ENCODE measurements at regions not wholly inside any gene's neighbourhood (a gene's known extent, or its start where the extent isn't known, plus 50 kb on each side); places are given as distances from the start of the nearest gene placed in this dataset.

DNA sequence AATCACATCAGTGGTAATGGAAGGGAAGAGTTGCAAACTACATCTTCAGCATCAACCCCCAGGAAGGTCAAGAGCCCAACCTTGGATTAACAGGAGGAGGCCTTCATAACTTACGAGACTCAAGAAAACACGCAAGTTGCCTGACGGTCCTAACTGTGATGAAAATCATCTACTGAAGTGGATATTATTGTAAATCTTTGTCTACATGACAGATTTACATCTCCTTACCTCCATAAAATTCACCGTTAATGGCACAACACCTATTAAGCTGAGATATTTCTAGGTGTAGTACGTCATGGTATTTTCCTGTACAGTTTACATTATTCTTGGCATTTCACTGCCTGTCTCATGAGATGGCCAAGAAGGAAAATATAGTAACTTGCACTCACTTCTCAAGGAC, 332.0 kb downstream of the NSUN3 start:
- Histone ChIP-seq H3K9me2 (replicated peaks; ENCODE audit: insufficient read depth) (no peaks in the 10 kb centered on the region), H3K4me1 (ENCODE audit: insufficient read depth) (no peaks in the 10 kb centered on the region), H3K9me3 (ENCODE audit: low read depth) (no peaks in the 10 kb centered on the region), H3K27me3 (no peaks in the 10 kb centered on the region), H3K27ac (no peak overlapping the region), H3K4me3 (no peak overlapping the region), H2AFZ (no peak overlapping the region), H3K4me2 (no peak overlapping the region), H4K20me1 (ENCODE audit: insufficient read depth, poor library complexity, severe bottlenecking) (no peaks in the 10 kb centered on the region), H3K79me2 (no peaks in the 10 kb centered on the region), H3K36me3 (replicated peaks; ENCODE audit: insufficient read depth, low read depth) (no peaks in the 10 kb centered on the region)
- TF ChIP-seq EZH2 (IDR thresholded peaks at IDR 0.05; ENCODE audit: borderline replicate concordance), result no peak
- no peak for TF ChIP-seq EZH2phosphoT487 (IDR thresholded peaks at IDR 0.05; ENCODE audit: low read depth, severe bottlenecking, unreplicated experiment)
- DNase-seq (ENCODE audit: low spot score), result no peak
- WGBS (ENCODE audit: low lambda C conversion rate, missing lambda C conversion rate), result 78% methylated on average over 5 of the region's 5 CpGs

DNA sequence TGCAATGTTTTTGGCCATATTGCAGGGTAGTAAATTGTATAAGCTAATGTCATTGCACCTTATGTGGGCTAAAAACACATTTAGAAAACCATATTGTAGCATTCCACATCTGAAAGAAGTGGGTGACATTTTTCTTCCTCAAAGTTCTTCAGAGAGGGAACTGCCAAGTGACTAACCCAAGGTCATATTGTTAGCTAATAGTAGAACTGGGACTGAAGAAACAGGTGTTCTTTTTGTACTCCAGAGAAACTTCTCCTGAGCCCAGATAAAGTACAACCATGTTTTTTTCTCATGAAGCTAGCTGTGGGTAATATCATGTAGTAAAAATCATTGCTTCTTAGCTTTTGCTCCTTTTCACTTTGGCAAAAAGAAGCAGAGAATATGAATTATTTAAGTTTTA, 333.0 kb downstream of the NSUN3 start:
- Histone ChIP-seq H3K79me2 (no peaks in the 10 kb centered on the region), H4K20me1 (ENCODE audit: insufficient read depth, poor library complexity, severe bottlenecking) (no peaks in the 10 kb centered on the region), H3K4me2 (no peak overlapping the region), H3K9me3 (ENCODE audit: low read depth) (no peaks in the 10 kb centered on the region), H3K9me2 (replicated peaks; ENCODE audit: insufficient read depth) (no peaks in the 10 kb centered on the region), H3K27ac (no peak overlapping the region), H3K27me3 (no peaks in the 10 kb centered on the region), H3K4me1 (ENCODE audit: insufficient read depth) (no peaks in the 10 kb centered on the region), H3K36me3 (replicated peaks; ENCODE audit: insufficient read depth, low read depth) (no peaks in the 10 kb centered on the region), H2AFZ (no peak overlapping the region), H3K4me3 (no peak overlapping the region)
- DNase-seq (ENCODE audit: low spot score), result no peak
- TF ChIP-seq EZH2phosphoT487 (IDR thresholded peaks at IDR 0.05; ENCODE audit: low read depth, severe bottlenecking, unreplicated experiment) (no peak), EZH2 (IDR thresholded peaks at IDR 0.05; ENCODE audit: borderline replicate concordance) (no peak), CTCF (IDR thresholded peaks at IDR 0.05; ENCODE audit: poor library complexity) (no peak)

DNA sequence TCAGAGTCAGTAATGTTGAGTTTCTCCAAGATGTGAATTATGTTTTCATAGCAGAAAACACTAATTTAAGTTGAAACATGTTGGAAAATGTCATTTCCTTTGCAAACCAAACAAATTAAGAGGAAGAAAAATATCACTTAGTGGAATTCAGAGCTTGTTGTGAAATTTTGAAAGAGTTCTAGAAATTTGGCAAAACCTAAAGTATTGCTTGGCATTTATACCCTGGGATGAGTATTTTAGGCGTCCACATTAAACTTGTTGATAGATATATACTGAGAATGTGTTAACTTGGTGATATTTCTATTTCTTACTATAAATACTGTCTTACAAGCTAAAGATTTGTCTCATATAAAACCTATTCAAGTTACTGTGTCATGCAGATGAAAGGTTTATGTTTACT, 335.2 kb downstream of the NSUN3 start:
- Histone ChIP-seq H3K4me1 (ENCODE audit: insufficient read depth) (no peaks in the 10 kb centered on the region), H3K4me2 (no peak overlapping the region), H3K4me3 (no peak overlapping the region), H3K9me3 (ENCODE audit: low read depth) (no peaks in the 10 kb centered on the region), H3K9me2 (replicated peaks; ENCODE audit: insufficient read depth) (no peaks in the 10 kb centered on the region), H4K20me1 (ENCODE audit: insufficient read depth, poor library complexity, severe bottlenecking) (no peaks in the 10 kb centered on the region), H2AFZ (no peak overlapping the region), H3K36me3 (replicated peaks; ENCODE audit: insufficient read depth, low read depth) (no peaks in the 10 kb centered on the region), H3K27ac (no peak overlapping the region), H3K79me2 (no peaks in the 10 kb centered on the region), H3K27me3 (no peaks in the 10 kb centered on the region)
- 91% methylated on average over 1 of the region's 1 CpG for WGBS (ENCODE audit: low lambda C conversion rate, missing lambda C conversion rate)
- no peak for TF ChIP-seq EZH2phosphoT487 (IDR thresholded peaks at IDR 0.05; ENCODE audit: low read depth, severe bottlenecking, unreplicated experiment)
- TF ChIP-seq CTCF (IDR thresholded peaks at IDR 0.05; ENCODE audit: poor library complexity), result no peak
- no peak for TF ChIP-seq EZH2 (IDR thresholded peaks at IDR 0.05; ENCODE audit: borderline replicate concordance)
- DNase-seq (ENCODE audit: low spot score), result no peak

- H3K4me2 ChIP-seq, result no peak overlapping the region
- no peak for TF ChIP-seq EZH2 (IDR thresholded peaks at IDR 0.05; ENCODE audit: borderline replicate concordance)
- TF ChIP-seq CTCF (IDR thresholded peaks at IDR 0.05; ENCODE audit: poor library complexity), result no peak
- TF ChIP-seq EZH2phosphoT487 (IDR thresholded peaks at IDR 0.05; ENCODE audit: low read depth, severe bottlenecking, unreplicated experiment), result no peak
- H3K36me3 ChIP-seq (replicated peaks; ENCODE audit: insufficient read depth, low read depth), result no peaks in the 10 kb centered on the region
- H3K4me3 ChIP-seq, result no peak overlapping the region
- H4K20me1 ChIP-seq (ENCODE audit: insufficient read depth, poor library complexity, severe bottlenecking), result no peaks in the 10 kb centered on the region
- H3K9me3 ChIP-seq (ENCODE audit: low read depth), result no peaks in the 10 kb centered on the region
- no peaks in the 10 kb centered on the region for H3K4me1 ChIP-seq (ENCODE audit: insufficient read depth)
- H3K27me3 ChIP-seq, result no peaks in the 10 kb centered on the region
- no peak overlapping the region for H3K27ac ChIP-seq
- DNase-seq (ENCODE audit: low spot score), result no peak
- no peaks in the 10 kb centered on the region for H3K79me2 ChIP-seq
- H2AFZ ChIP-seq, result no peak overlapping the region
- H3K9me2 ChIP-seq (replicated peaks; ENCODE audit: insufficient read depth), result no peaks in the 10 kb centered on the region
Measured at GRCh38 chr3:94401466-94401865, 338.6 kb downstream of the NSUN3 start.
